Fibroblast of pulmonary artery (primary cell): ENCODE measurements at regions not wholly inside any gene's neighbourhood (a gene's known extent, or its start where the extent isn't known, plus 50 kb on each side); places are given as distances from the start of the nearest gene placed in this dataset.
A peak's percentile ranks its signal among the peaks of the same experiment; 100 is the strongest.

Source experiments
- DNase-seq: peaks from one replicate; pipeline ENCODE4 v3.0.0-alpha.2; 2010; ENCODE audit warnings: low read depth
- H3K4me3 ChIP-seq: replicated peaks from 2 replicates; pipeline ENCODE4 v1.5.1; 2011; ENCODE audit warnings: low read depth, mild to moderate bottlenecking, control low read depth, low read length, moderate library complexity
- TF ChIP-seq, protein P1 (sequence below): IDR thresholded peaks from 2 replicates; pipeline ENCODE4 v1.5.1; 2011; ENCODE audit warnings: mild to moderate bottlenecking, control low read depth, low read length, inconsistent platforms; ENCODE audit errors: missing control alignments

DNA sequence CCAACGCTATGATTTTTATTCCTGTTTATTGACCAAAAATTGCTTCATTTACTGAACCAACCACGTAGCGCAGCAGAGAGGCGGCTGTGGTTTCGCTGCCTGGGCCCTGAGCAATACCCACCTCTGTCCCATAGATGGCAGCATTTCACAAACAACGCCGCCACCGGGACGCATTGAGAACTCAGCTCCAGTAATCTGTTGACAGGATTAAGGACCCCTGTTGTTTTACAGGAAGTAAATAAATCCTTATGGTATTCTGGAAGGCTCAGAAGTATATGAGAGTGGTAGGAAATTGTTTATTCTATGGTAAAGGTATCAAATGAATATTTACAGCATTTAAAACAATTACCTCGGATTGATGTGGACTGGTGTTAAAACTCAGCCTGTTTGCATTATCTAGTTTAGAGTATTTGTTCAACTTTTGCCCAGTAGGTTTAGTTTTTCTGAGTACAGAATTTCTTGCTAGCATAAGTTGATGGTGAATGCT, 547.9 kb upstream of the SLC35B3 start:
- no peak overlapping the region for H3K4me3 ChIP-seq
- TF ChIP-seq, protein P1, sequence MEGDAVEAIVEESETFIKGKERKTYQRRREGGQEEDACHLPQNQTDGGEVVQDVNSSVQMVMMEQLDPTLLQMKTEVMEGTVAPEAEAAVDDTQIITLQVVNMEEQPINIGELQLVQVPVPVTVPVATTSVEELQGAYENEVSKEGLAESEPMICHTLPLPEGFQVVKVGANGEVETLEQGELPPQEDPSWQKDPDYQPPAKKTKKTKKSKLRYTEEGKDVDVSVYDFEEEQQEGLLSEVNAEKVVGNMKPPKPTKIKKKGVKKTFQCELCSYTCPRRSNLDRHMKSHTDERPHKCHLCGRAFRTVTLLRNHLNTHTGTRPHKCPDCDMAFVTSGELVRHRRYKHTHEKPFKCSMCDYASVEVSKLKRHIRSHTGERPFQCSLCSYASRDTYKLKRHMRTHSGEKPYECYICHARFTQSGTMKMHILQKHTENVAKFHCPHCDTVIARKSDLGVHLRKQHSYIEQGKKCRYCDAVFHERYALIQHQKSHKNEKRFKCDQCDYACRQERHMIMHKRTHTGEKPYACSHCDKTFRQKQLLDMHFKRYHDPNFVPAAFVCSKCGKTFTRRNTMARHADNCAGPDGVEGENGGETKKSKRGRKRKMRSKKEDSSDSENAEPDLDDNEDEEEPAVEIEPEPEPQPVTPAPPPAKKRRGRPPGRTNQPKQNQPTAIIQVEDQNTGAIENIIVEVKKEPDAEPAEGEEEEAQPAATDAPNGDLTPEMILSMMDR, result peak; percentile 96
- peak; percentile 71 for DNase-seq

DNA sequence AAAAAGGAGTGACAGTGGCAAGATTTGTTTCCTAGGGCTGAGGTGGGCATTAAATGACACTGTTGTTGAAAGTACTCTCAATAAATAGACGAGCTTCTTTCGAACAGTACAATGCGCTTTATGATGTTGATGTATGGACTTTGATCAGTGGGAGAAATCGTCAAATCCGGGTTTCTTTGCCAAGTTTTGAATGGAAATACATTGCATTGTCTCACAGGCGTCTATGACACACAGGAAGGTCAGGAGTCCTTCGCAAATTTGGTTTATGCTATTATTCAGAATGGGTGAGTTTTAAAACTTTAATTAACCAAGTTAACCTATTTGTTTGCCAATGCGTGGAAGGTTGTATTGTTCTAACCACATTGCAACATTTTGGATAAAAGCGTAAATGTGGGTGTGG, 547.3 kb upstream of the SLC35B3 start:
- TF ChIP-seq, protein P1, result no peak
- no peak for DNase-seq
- no peak overlapping the region for H3K4me3 ChIP-seq

DNA sequence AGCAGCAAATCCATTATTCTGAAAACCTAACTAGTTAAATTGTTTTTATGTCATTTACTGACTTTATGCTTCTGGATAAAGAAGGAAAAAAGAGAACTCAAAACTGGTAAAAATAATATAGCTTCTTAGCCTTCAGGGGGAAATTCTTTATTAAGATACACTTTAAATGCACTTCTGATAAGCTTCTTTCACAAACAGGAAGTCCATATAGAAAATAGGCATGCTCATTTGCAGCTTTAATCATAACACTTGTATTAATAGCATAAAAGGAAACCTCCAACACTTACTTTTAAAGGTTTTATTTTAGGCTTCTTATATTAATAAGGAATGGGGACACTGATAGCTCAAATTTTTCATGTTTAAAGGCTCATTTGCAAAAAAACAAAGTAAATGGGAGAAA, 538.0 kb upstream of the SLC35B3 start:
- no peak overlapping the region for H3K4me3 ChIP-seq
- TF ChIP-seq, protein P1, result no peak
- DNase-seq, result no peak

DNA sequence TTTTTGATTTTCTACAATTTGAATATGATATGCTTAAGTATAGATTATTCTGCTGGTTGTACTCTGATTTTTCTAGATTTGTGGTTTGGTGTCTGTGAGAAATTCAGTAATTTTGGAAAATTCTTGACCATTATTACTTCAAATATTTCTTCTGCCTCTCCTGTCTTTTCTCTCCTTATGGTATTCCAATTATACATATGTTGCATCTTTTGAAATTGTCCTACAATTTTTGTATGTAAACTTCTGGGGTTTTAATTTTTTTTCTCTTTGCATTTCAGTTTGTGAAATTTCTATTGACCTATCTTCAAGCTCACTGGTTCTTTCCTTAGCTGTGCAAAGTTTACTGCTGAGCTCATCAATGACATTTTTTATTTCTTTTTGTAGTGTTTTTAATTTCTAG, 534.4 kb upstream of the SLC35B3 start:
- TF ChIP-seq, protein P1, result no peak
- no peak for DNase-seq
- no peak overlapping the region for H3K4me3 ChIP-seq

DNA sequence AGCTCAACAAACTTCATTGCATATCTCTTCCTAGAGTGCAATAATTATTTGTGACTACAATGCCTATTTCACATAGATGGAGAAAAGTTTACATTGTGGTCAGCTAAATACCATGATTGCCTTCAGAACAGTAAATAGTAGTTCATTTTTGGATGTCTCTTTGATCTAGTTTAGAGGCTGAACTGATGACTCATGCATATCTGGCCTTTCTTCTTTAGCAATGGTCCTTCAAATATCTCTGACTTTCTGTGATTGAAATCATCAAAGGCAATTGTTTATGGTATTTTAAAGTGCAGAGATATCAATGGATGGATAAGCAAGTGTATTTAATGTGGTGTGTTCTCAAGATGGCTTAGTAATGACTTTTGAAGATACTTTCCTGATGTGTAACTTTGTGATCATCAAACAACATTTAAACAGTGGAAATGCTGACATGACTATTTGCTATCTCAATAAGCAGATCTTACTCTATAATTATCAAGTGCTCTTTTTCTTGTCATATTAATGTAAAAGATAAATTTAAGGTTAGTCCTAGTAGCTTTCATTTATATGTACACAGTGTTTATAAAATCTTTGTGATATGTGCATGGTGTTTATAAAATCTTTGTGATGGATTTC, 523.7 kb upstream of the SLC35B3 start:
- TF ChIP-seq, protein P1, result no peak
- no peak overlapping the region for H3K4me3 ChIP-seq
- DNase-seq, result no peak

DNA sequence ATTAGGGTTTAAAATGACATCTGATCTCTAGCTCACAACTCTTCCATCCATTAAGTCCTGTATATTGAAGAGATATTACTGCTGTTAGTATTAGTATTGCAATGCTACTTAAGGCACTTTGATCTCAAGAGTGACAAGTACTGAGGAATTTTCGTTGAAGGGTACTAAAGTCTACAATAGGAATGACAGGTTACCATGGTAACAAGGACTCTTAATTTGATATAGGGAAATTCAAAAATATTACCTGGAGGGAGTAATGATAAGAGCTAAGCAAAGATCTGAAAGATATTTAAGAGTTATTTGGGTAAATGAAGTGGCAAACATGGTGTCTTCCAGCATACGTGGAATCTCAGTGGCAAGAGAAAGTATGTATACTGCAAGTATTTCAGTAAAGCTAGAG, 518.0 kb upstream of the SLC35B3 start:
- no peak overlapping the region for H3K4me3 ChIP-seq
- no peak for DNase-seq
- TF ChIP-seq, protein P1, result no peak

DNA sequence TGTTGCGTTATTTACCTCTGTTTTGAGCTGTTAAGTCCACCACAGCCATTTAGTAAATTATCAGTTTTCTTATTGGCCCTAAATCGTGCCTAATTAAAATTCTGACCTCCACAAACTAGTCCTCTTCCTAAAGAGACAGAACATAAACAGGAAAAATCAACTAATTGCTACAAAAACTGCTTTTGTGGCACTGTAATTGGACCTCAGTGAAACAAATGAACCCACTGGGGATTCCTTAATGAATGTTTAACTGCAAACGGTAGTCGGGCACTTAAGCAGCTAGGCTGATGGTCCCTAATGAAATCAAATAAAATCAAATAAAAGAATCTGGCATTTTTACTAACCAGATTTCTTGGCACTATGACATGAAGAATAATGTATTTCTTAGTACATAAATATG, 513.4 kb upstream of the SLC35B3 start:
- DNase-seq, result no peak
- TF ChIP-seq, protein P1, result no peak
- H3K4me3 ChIP-seq, result no peak overlapping the region
